HepG2 (cell line): ENCODE measurements at regions not wholly inside any gene's neighbourhood (a gene's known extent, or its start where the extent isn't known, plus 50 kb on each side); places are given as distances from the start of the nearest gene placed in this dataset.

Source experiments
- ARID5B ChIP-seq: IDR thresholded peaks from 2 replicates; pipeline ENCODE4 v1.4.0; 2020; ENCODE audit warnings: mild to moderate bottlenecking, missing genetic modification reagents
- ESRRA ChIP-seq: sonication (generic); formaldehyde crosslinking; IDR thresholded peaks from 2 replicates; pipeline ENCODE4 v1.5.1; 2020; ENCODE audit warnings: mild to moderate bottlenecking, low read depth, missing genetic modification reagents
- ETV5 ChIP-seq: IDR thresholded peaks from 2 replicates; pipeline ENCODE4 v1.6.1; 2018; ENCODE audit warnings: missing biosample characterization, missing genetic modification reagents, inconsistent platforms, borderline replicate concordance
- KLF12 ChIP-seq: sonication (generic); formaldehyde crosslinking; IDR thresholded peaks from 2 replicates; pipeline ENCODE4 v1.4.0; 2020; ENCODE audit warnings: missing genetic modification reagents, borderline replicate concordance
- KMT2B ChIP-seq: IDR thresholded peaks from 2 replicates; pipeline ENCODE4 v1.6.1; 2016; ENCODE audit warnings: missing genetic modification reagents, missing compliant biosample characterization
- NR2F1 ChIP-seq, 2 experiments: fragments of 450-650 bp in 1 of 2; formaldehyde crosslinking in 1 of 2; IDR thresholded peaks; 2 replicates each; pipeline versions ENCODE4 v1.5.0 to v1.6.1; 2016 to 2020; ENCODE audit warnings: mild to moderate bottlenecking in 1 of 2, missing compliant biosample characterization in 1 of 2, missing genetic modification reagents in 1 of 2, moderate library complexity in 1 of 2
- POLR2AphosphoS2 ChIP-seq: IDR thresholded peaks from 2 replicates; pipeline ENCODE4 v1.6.1; 2011; ENCODE audit warnings: low read depth, low read length, improper control_type of control experiment
- SIX1 ChIP-seq: sonication (generic); formaldehyde crosslinking; IDR thresholded peaks from 2 replicates; pipeline ENCODE4 v1.4.0; 2020; ENCODE audit warnings: missing genetic modification reagents, borderline replicate concordance
- TFDP2 ChIP-seq: sonication (generic); formaldehyde crosslinking; IDR thresholded peaks from 2 replicates; pipeline ENCODE4 v1.4.0; 2020; ENCODE audit warnings: missing genetic modification reagents
- THRA ChIP-seq: sonication (generic); formaldehyde crosslinking; IDR thresholded peaks from 2 replicates; pipeline ENCODE4 v1.4.0; 2020; ENCODE audit warnings: missing genetic modification reagents, borderline replicate concordance
- ZFP62 ChIP-seq: sonication (generic); formaldehyde crosslinking; IDR thresholded peaks from 2 replicates; pipeline ENCODE4 v1.4.0; 2020; ENCODE audit warnings: missing genetic modification reagents
- ZMYM3 ChIP-seq: sonication (generic); formaldehyde crosslinking; IDR thresholded peaks from 2 replicates; pipeline ENCODE4 v1.5.1; 2020; ENCODE audit warnings: mild to moderate bottlenecking, missing genetic modification reagents
- ZNF121 ChIP-seq: sonication (generic); formaldehyde crosslinking; IDR thresholded peaks from 2 replicates; pipeline ENCODE4 v1.5.0; 2020; ENCODE audit warnings: mild to moderate bottlenecking, missing genetic modification reagents
- ZNF430 ChIP-seq: sonication (generic); formaldehyde crosslinking; IDR thresholded peaks from 2 replicates; pipeline ENCODE4 v1.9.0; 2021; ENCODE audit warnings: mild to moderate bottlenecking, missing genetic modification reagents
- ZNF687 ChIP-seq: sonication (generic); formaldehyde crosslinking; IDR thresholded peaks from 2 replicates; pipeline ENCODE4 v1.5.1; 2020; ENCODE audit warnings: mild to moderate bottlenecking, missing genetic modification reagents, moderate library complexity
- ZNF746 ChIP-seq: sonication (generic); formaldehyde crosslinking; IDR thresholded peaks from 2 replicates; pipeline ENCODE4 v1.8.0; 2022; ENCODE audit warnings: mild to moderate bottlenecking, missing genetic modification reagents
- ZNF776 ChIP-seq: sonication (generic); formaldehyde crosslinking; IDR thresholded peaks from 2 replicates; pipeline ENCODE4 v1.4.0; 2020; ENCODE audit warnings: mild to moderate bottlenecking, missing genetic modification reagents

- no peak for TF ChIP-seq ZNF746
- TF ChIP-seq ESRRA = peak; percentile 36; the same call in 1 of the 2 replicates
- TF ChIP-seq ETV5 = peak; percentile 47; the same call in 1 of the 2 replicates
- peak; percentile 37; the same call in 1 of the 2 replicates for TF ChIP-seq THRA
- TF ChIP-seq POLR2AphosphoS2 = no peak
- no peak for TF ChIP-seq KLF12 (CRISPR knock-in tag)
- no peak for TF ChIP-seq ZFP62 (CRISPR knock-in tag)
- peak; percentile 73; the same call in 1 of the 2 replicates for TF ChIP-seq ZMYM3 (CRISPR knock-in tag)
- peak; percentile 37 to 52; a peak in 2 of 4 replicates for TF ChIP-seq NR2F1 (CRISPR knock-in tag; IDR thresholded peaks at IDR 0.05)
- no peak for TF ChIP-seq SIX1 (CRISPR knock-in tag)
- no peak for TF ChIP-seq KMT2B (CRISPR knock-in tag)
- TF ChIP-seq ZNF121 (CRISPR knock-in tag) = no peak
- TF ChIP-seq ARID5B (CRISPR knock-in tag) = peak; percentile 73
- TF ChIP-seq ZNF776 (CRISPR knock-in tag) = no peak
- no peak for TF ChIP-seq ZNF430 (CRISPR knock-in tag)
- no peak for TF ChIP-seq ZNF687
- peak; percentile 26; the same call in 1 of the 2 replicates for TF ChIP-seq TFDP2 (CRISPR knock-in tag)
Measured at GRCh38 chr5:57102189-57102904, 71.5 kb upstream of the GPBP1 start (continued).
